Fibroblast of mammary gland (primary cell): ENCODE measurements at regions not wholly inside any gene's neighbourhood (a gene's known extent, or its start where the extent isn't known, plus 50 kb on each side); places are given as distances from the start of the nearest gene placed in this dataset.

Source experiments
- DNase-seq: peaks from one replicate; pipeline ENCODE4 v3.0.0-alpha.2; 2010; ENCODE audit warnings: low read depth
- H3K4me3 ChIP-seq: 2 replicates; pipeline ENCODE4 v1.5.1; 2011; ENCODE audit warnings: low read depth, mild to moderate bottlenecking, low read length, moderate library complexity; ENCODE audit not compliant: control insufficient read depth
- TF ChIP-seq, protein P1 (sequence below): conservative IDR thresholded peaks from 2 replicates; pipeline ENCODE4 v1.5.1; 2011; ENCODE audit warnings: low read depth, low read length, inconsistent platforms; ENCODE audit not compliant: control insufficient read depth, insufficient read depth

DNA sequence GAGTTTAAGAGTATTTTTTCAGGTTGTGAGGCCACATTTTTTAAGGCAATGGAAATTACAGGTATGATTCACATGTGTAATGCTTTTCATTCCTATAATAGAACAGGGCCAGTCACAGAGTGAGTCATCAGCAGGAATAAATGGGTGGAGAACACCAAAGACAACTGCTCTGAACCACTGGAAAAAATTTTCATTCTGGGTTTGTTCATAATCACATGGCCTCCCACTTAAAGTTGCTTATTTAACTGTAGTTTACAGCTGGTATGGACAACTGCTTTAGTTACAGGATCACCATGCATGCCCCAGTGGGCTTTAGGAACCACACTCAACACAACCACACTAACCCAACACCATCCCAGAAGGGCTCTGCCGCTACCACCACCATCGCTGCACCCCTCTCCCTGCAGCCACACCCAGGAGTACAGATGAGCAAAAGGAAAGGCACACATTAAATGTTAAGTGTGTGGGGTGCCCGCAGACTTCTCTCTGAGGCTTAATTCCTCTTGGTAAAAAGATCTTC, 107.0 kb upstream of the DST start:
- peak; percentile 86 for DNase-seq
- no peak overlapping the region for H3K4me3 ChIP-seq
- TF ChIP-seq, protein P1, sequence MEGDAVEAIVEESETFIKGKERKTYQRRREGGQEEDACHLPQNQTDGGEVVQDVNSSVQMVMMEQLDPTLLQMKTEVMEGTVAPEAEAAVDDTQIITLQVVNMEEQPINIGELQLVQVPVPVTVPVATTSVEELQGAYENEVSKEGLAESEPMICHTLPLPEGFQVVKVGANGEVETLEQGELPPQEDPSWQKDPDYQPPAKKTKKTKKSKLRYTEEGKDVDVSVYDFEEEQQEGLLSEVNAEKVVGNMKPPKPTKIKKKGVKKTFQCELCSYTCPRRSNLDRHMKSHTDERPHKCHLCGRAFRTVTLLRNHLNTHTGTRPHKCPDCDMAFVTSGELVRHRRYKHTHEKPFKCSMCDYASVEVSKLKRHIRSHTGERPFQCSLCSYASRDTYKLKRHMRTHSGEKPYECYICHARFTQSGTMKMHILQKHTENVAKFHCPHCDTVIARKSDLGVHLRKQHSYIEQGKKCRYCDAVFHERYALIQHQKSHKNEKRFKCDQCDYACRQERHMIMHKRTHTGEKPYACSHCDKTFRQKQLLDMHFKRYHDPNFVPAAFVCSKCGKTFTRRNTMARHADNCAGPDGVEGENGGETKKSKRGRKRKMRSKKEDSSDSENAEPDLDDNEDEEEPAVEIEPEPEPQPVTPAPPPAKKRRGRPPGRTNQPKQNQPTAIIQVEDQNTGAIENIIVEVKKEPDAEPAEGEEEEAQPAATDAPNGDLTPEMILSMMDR, result no peak

DNA sequence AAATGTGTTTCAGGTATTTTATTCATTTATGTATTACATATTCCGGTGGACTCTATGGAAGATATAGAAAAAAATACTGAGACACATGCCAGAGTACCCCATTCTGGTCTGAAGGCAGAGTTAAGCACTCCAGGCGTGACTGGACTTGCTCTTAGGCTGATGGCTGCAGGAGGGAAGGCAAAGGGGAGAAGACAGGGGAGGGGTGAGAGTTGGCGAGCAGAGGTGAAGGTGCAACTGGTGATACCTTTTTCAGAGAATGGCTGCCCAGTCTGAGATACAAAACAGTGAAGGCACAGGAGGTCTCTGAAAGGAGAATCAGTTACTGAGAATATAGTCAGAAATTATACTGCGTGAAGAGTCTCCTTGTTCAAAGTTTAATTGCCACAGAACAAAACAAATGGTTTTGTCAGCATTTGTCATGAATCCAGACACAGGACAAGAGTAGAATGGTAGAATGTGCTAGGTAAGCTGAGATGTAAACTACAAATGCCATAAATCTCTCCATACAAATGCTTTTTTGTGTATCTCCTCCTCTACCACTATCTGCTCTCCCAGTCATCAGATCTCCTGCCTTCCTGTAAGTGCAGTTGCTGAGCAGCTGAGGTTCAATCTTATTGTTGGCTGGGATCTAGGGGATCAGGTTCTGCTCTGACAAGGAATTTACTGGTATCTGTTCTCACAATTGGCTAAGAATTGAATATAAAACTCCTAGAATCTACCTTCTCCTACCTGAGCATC, 104.2 kb upstream of the DST start:
- no peak overlapping the region for H3K4me3 ChIP-seq
- DNase-seq, result no peak
- TF ChIP-seq, protein P1, result no peak

DNA sequence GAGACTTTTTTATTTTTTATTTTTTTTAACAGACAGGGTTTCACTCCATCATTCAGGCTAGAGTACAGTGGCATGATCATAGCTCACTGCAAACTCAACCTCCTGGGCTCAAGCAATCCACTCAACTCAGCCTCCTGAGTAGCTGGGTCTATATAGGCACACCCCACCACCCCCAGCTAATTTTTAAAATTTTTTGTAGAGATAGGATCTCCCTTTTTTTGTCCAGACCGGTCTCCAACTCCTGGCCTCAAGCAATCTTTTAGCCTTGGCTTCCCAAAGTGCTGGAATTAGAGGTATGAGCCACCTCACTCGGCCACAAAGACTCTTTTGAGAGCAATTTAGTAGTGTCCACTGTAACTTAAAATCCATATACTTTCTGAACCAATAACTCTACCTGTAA, 103.3 kb upstream of the DST start:
- TF ChIP-seq, protein P1, result no peak
- DNase-seq, result no peak

DNA sequence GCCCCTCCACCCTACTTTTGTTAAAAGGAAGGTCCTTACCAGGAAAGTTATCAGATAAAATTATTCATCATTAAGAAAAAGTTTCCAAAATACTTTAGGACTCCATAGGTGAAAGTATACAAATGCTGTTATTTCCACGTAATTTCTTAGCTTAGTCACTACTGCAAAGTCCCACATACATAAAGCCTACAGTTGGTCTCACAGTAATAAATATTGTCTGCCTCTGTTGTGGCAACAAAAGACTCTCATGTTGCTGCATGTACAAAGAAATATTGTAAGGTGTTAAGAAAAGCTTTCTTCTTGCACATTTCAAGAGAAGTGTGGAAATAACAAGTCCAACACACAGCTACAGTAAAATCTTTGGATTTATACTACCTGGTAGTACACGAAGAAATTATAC, 102.4 kb upstream of the DST start:
- no peak for DNase-seq
- TF ChIP-seq, protein P1, result no peak
- no peak overlapping the region for H3K4me3 ChIP-seq

More for the DNA sequence above, 103.3 kb upstream of the DST start:
- no peak overlapping the region for H3K4me3 ChIP-seq

DNA sequence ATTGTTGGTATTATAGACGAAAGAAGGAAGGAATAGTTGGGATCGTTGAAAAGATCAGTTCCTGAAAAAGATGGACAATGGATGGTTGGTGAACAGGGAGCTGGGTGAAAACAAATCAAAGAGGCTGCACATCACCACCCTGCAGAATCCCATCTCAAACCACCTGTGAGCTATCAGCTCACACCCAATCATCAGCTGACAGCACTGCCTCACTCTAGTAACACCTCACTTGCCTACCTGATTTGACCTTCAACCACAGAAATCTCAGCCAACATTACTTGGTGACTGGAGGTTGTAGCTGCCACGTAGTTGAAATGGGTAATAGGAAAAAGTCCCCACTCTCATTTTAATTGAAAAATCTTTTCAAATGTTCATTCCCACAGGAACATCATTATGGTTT, 101.8 kb upstream of the DST start:
- TF ChIP-seq, protein P1, result no peak
- DNase-seq, result no peak
- H3K4me3 ChIP-seq, result no peak overlapping the region

DNA sequence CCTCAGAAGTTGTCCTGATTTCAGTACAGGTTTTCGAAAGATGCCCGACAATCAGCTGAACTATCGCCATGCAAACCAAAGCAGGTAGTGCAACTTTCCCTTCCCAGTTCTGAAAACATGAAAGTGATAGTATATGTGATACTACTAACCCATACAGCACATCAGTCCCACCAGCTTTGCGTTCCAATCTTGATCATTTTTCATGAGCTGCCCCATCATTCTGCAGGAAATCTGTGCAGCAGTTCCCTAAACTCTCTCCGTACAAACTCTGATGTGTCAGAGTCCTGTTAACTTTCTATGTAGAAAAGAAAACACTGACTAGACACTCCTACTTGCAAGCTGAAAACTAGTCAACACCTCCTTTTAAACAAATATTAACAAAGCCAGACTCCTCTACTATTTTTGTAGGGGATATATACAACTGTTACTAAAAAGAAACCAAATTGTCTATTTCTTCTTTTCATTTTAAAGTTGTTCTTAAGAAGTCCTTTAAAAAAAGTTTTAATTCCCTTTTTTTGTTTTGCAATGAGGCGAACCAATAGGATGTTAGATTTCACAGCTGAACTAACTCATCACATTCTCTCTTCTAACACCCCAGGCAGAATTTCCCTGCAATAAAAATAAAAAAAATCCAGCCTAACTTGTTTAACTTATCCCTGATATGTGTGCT, 99.6 kb upstream of the DST start:
- peak; percentile 41 for DNase-seq
- no peak overlapping the region for H3K4me3 ChIP-seq
- TF ChIP-seq, protein P1, result no peak
